H1 (cell line): ENCODE measurements at regions not wholly inside any gene's neighbourhood (a gene's known extent, or its start where the extent isn't known, plus 50 kb on each side); places are given as distances from the start of the nearest gene placed in this dataset.

Experiments
- CTCF ChIA-PET: fragments of 300-600 bp; sonication (Branson Sonifier 250); formaldehyde crosslinking; loops from one replicate; lab custom pipeline; 2021; ENCODE audit not compliant: partially characterized antibody; lab: Charles Lee
- POLR2A ChIA-PET: fragments of 300-600 bp; sonication (Branson Sonifier 250); formaldehyde crosslinking; loops from one replicate; lab custom pipeline; 2021; ENCODE audit warnings: inconsistent platforms; ENCODE audit not compliant: partially characterized antibody; lab: Charles Lee
- DNase-seq, 2 experiments: peaks; one replicate each; pipeline versions ENCODE4 v3.0.0 to v3.0.0-alpha.2; 2010 to 2022; ENCODE audit warnings: low spot score in 2 of 2, low read depth in 1 of 2, mixed read lengths in 1 of 2
- FAIRE-seq: peaks from 2 replicates; lab custom pipeline; 2011; peaks lifted over from hg19 to GRCh38; lab: Jason Lieb, UNC
- H2AFZ ChIP-seq: 2 replicates; pipeline ENCODE4 v1.8.1; 2012; ENCODE audit warnings: low read length, inconsistent platforms
- H2AK5ac ChIP-seq: 2 replicates; pipeline ENCODE4 v1.6.1; 2013; ENCODE audit warnings: low read depth, low read length
- H2BK120ac ChIP-seq: replicated peaks from 2 replicates; pipeline ENCODE3; 2013; ENCODE audit warnings: low read depth, low read length, inconsistent platforms
- H2BK12ac ChIP-seq: 2 replicates; pipeline ENCODE4 v1.6.1; 2013; ENCODE audit warnings: low read depth, low read length
- H2BK15ac ChIP-seq: 2 replicates; pipeline ENCODE4 v1.6.1; 2013; ENCODE audit warnings: low read length
- H2BK20ac ChIP-seq: 2 replicates; pipeline ENCODE4 v1.6.1; 2013; ENCODE audit warnings: low read length
- H2BK5ac ChIP-seq: 2 replicates; pipeline ENCODE4 v1.6.1; 2013; ENCODE audit warnings: low read depth, low read length
- H3K14ac ChIP-seq: 2 replicates; pipeline ENCODE4 v1.6.1; 2013; ENCODE audit warnings: inconsistent platforms; ENCODE audit not compliant: insufficient read length
- H3K18ac ChIP-seq: 2 replicates; pipeline ENCODE4 v1.6.1; 2013; ENCODE audit warnings: low read length; ENCODE audit errors: extremely low read depth
- H3K23ac ChIP-seq: 2 replicates; pipeline ENCODE4 v1.6.1; 2013; ENCODE audit warnings: inconsistent platforms; ENCODE audit not compliant: insufficient read length
- H3K23me2 ChIP-seq: 2 replicates; pipeline ENCODE4 v1.6.1; 2013; ENCODE audit warnings: low read depth, low read length
- H3K27ac ChIP-seq: 2 replicates; pipeline ENCODE4 v1.6.1; 2011; ENCODE audit warnings: low read depth, low read length, inconsistent platforms
- H3K27me3 ChIP-seq, 4 experiments: replicated peaks in 1 of 4; 1 replicate in 1 of 4; 2 replicates in 3 of 4; pipeline versions ENCODE4 v1.6.1 to v1.8.1; 2011 to 2013; ENCODE audit warnings: low read length in 3 of 4, mild to moderate bottlenecking in 3 of 4, inconsistent platforms in 2 of 4, mixed read lengths in 2 of 4, moderate library complexity in 1 of 4; ENCODE audit not compliant: control insufficient read depth in 3 of 4, insufficient read depth in 3 of 4; ENCODE audit errors: extremely low read depth in 1 of 4
- H3K36me3 ChIP-seq, 4 experiments: 2 replicates each; pipeline versions ENCODE4 v1.6.1 to v1.8.1; 2011 to 2013; ENCODE audit warnings: mild to moderate bottlenecking in 4 of 4, low read length in 3 of 4, moderate library complexity in 2 of 4, control low read depth in 1 of 4, inconsistent platforms in 1 of 4; ENCODE audit not compliant: insufficient read depth in 4 of 4, control insufficient read depth in 2 of 4
- H3K4ac ChIP-seq: replicated peaks from 2 replicates; pipeline ENCODE3; 2013; ENCODE audit warnings: low read length, low read depth, mixed read lengths, inconsistent platforms; ENCODE audit not compliant: insufficient read length
- H3K4me1 ChIP-seq, 4 experiments: replicated peaks in 1 of 4; 1 replicate in 1 of 4; 2 replicates in 3 of 4; pipeline versions ENCODE4 v1.6.1 to v1.8.1; 2011 to 2013; ENCODE audit warnings: low read length in 3 of 4, inconsistent platforms in 2 of 4, mixed read lengths in 1 of 4; ENCODE audit not compliant: insufficient read depth in 4 of 4, control insufficient read depth in 3 of 4
- H3K4me2 ChIP-seq, 2 experiments: 2 replicates each; pipeline versions ENCODE4 v1.6.1 to v1.8.1; 2011 to 2013; ENCODE audit warnings: low read depth in 2 of 2, low read length in 2 of 2, control low read depth in 1 of 2, inconsistent platforms in 1 of 2, mild to moderate bottlenecking in 1 of 2; ENCODE audit not compliant: insufficient read depth in 1 of 2
- H3K4me3 ChIP-seq, 4 experiments: fragments of 200-600, 300-600 bp in 1 of 4; sonication (generic), shearing (Covaris generic), sonication (Bioruptor Twin) in 1 of 4; 2 replicates each; pipeline versions ENCODE4 v1.5.1 to v1.8.1; 2011 to 2016; ENCODE audit warnings: low read length in 4 of 4, low read depth in 3 of 4, control low read depth in 2 of 4, inconsistent platforms in 2 of 4, mild to moderate bottlenecking in 2 of 4, mixed read lengths in 1 of 4, moderate library complexity in 1 of 4; ENCODE audit not compliant: insufficient read depth in 2 of 4; ENCODE audit errors: extremely low read depth in 1 of 4
- H3K56ac ChIP-seq: replicated peaks from 2 replicates; pipeline ENCODE3; 2013; ENCODE audit warnings: low read depth, mild to moderate bottlenecking, mixed read lengths, low read length, inconsistent platforms; ENCODE audit not compliant: insufficient read length
- H3K79me1 ChIP-seq: 2 replicates; pipeline ENCODE4 v1.6.1; 2013; ENCODE audit warnings: low read depth, low read length, control low read depth
- H3K79me2 ChIP-seq, 2 experiments: 2 replicates each; pipeline versions ENCODE4 v1.6.1 to v1.8.1; 2012 to 2013; ENCODE audit warnings: low read length in 2 of 2, mild to moderate bottlenecking in 2 of 2, inconsistent platforms in 1 of 2; ENCODE audit not compliant: insufficient read depth in 2 of 2, control insufficient read depth in 1 of 2
- H3K9ac ChIP-seq, 4 experiments: replicated peaks in 1 of 4; 1 replicate in 1 of 4; 2 replicates in 3 of 4; pipeline versions ENCODE4 v1.6.1 to v1.8.1; 2011 to 2013; ENCODE audit warnings: low read depth in 3 of 4, low read length in 3 of 4, control low read depth in 2 of 4, mild to moderate bottlenecking in 2 of 4, moderate library complexity in 2 of 4, inconsistent platforms in 1 of 4; ENCODE audit errors: extremely low read depth in 1 of 4
- H3K9me3 ChIP-seq, 2 experiments: 2 replicates each; pipeline versions ENCODE4 v1.6.1 to v1.8.1; 2012 to 2013; ENCODE audit warnings: mild to moderate bottlenecking in 2 of 2, moderate library complexity in 2 of 2, control low read depth in 1 of 2, inconsistent platforms in 1 of 2, low read depth in 1 of 2, low read length in 1 of 2, mixed read lengths in 1 of 2; ENCODE audit not compliant: insufficient read depth in 2 of 2
- H4K20me1 ChIP-seq, 2 experiments: replicated peaks in 1 of 2; 2 replicates each; pipeline versions ENCODE3 to v1.8.1; 2011 to 2013; ENCODE audit warnings: inconsistent platforms in 2 of 2, low read length in 2 of 2, mild to moderate bottlenecking in 1 of 2; ENCODE audit not compliant: insufficient read depth in 2 of 2, control insufficient read depth in 1 of 2
- H4K5ac ChIP-seq: 2 replicates; pipeline ENCODE4 v1.6.1; 2013; ENCODE audit warnings: low read length, low read depth, mixed read lengths, inconsistent platforms; ENCODE audit not compliant: insufficient read length
- H4K8ac ChIP-seq: 2 replicates; pipeline ENCODE4 v1.8.0; 2013; ENCODE audit warnings: mild to moderate bottlenecking, moderate library complexity, low read length, inconsistent platforms; ENCODE audit not compliant: insufficient read depth; ENCODE audit errors: extremely low read depth
- H4K91ac ChIP-seq: replicated peaks from 2 replicates; pipeline ENCODE3; 2013; ENCODE audit warnings: low read length, mixed read lengths, inconsistent platforms; ENCODE audit not compliant: insufficient read length
- ASH2L ChIP-seq: fragments of 200-600, 300-600 bp; sonication (generic); IDR thresholded peaks from one replicate; pipeline ENCODE4 v1.7.1; 2017; ENCODE audit warnings: low read length
- BRCA1 ChIP-seq: IDR thresholded peaks from 2 replicates; pipeline ENCODE4 v1.6.1; 2012; ENCODE audit warnings: low read depth, low read length, improper control_type of control experiment
- FOSL1 ChIP-seq: IDR thresholded peaks from 2 replicates; pipeline ENCODE4 v1.6.1; 2011; ENCODE audit warnings: mild to moderate bottlenecking, low read depth, low read length, moderate library complexity; ENCODE audit not compliant: insufficient read depth
- GTF2F1 ChIP-seq: IDR thresholded peaks from 2 replicates; pipeline ENCODE4 v1.6.1; 2012; ENCODE audit warnings: low read depth, low read length, improper control_type of control experiment, borderline replicate concordance
- HDAC2 ChIP-seq, 2 experiments: fragments of 300-600 bp in 1 of 2; sonication (generic) in 1 of 2; IDR thresholded peaks; 2 replicates each; pipeline ENCODE4 v1.6.1; 2011 to 2012; ENCODE audit warnings: low read depth in 2 of 2, low read length in 2 of 2, mild to moderate bottlenecking in 2 of 2, moderate library complexity in 2 of 2, borderline replicate concordance in 1 of 2, inconsistent platforms in 1 of 2
- KDM4A ChIP-seq: IDR thresholded peaks from one replicate; pipeline ENCODE4 v1.7.1; 2012; ENCODE audit warnings: low read depth, mild to moderate bottlenecking, moderate library complexity, low read length, inconsistent platforms; ENCODE audit not compliant: severe bottlenecking
- NANOG ChIP-seq: IDR thresholded peaks from 2 replicates; pipeline ENCODE4 v1.6.1; 2011; ENCODE audit warnings: low read length, low read depth, mild to moderate bottlenecking, inconsistent platforms; ENCODE audit not compliant: insufficient read depth, poor library complexity, severe bottlenecking
- SAP30 ChIP-seq: fragments of 300-600 bp; sonication (generic); IDR thresholded peaks from 2 replicates; pipeline ENCODE4 v1.7.1; 2012; ENCODE audit warnings: low read length, moderate library complexity, mild to moderate bottlenecking, inconsistent platforms; ENCODE audit not compliant: insufficient read depth, insufficient replicate concordance
- TAF7 ChIP-seq: optimal IDR thresholded peaks from 2 replicates; pipeline ENCODE3; 2011; ENCODE audit warnings: low read depth, mild to moderate bottlenecking, inconsistent platforms, low read length, moderate library complexity, borderline replicate concordance
- WGBS, 2 experiments: shearing (Covaris generic) in 1 of 2; methylation state at CpG; one replicate each; pipeline versions ENCODE4 v1.1.6 to v1.1.7; 2013 to 2015; ENCODE audit warnings: low lambda C conversion rate in 2 of 2, mixed read lengths in 2 of 2, inconsistent platforms in 1 of 2, low coverage in 1 of 2, missing lambda C conversion rate in 1 of 2; ENCODE audit not compliant: insufficient replicate concordance in 2 of 2, insufficient coverage in 1 of 2, insufficient read length in 1 of 2; ENCODE audit errors: extremely low coverage in 1 of 2, missing lambda C conversion rate in 1 of 2; 5-methylcytosine and 5-hydroxymethylcytosine counted together
- TF ChIP-seq, protein P1 (sequence below): IDR thresholded peaks from 2 replicates; pipeline ENCODE4 v1.6.1; 2012; ENCODE audit warnings: inconsistent platforms

DNA sequence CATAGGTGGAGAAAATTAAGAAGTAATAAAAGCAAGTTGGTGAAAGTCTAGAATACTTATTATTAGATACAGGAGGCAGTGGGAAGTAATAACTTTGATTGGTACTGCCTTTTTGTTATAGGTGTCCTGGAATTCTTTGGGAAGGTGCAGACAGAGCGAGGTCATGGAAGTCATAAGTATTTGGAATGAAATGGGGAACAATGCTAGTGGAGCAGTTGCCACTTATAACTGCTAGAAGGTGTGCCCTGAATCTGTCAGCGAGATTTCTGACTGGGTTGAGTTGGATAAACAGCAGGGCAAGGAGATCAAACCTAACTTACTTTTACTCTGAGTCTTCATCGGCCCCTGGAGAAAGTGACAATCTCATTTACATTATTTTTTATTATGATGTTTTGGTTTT is 69.6 kb downstream of the LHX9 start:
- Histone ChIP-seq H3K79me1 (no peaks in the 10 kb centered on the region), H3K4me1 (no peaks in the 10 kb centered on the region), H3K36me3 (no peaks in the 10 kb centered on the region), H3K23ac (no peak overlapping the region), H3K27me3 (no peaks in the 10 kb centered on the region), H2BK120ac (no peak overlapping the region), H2BK15ac (no peak overlapping the region), H3K18ac (no peak overlapping the region), H2BK12ac (no peak overlapping the region), H3K56ac (no peak overlapping the region), H2BK5ac (no peak overlapping the region), H2AK5ac (no peak overlapping the region), H3K4me3 (no peak overlapping the region), H3K23me2 (no peaks in the 10 kb centered on the region), H3K79me2 (no peaks in the 10 kb centered on the region), H2BK20ac (no peak overlapping the region), H3K27ac (no peak overlapping the region), H3K9ac (no peak overlapping the region), H3K4ac (no peak overlapping the region), H3K9me3 (no peaks in the 10 kb centered on the region), H3K4me2 (no peak overlapping the region), H4K91ac (no peak overlapping the region), H3K14ac (no peak overlapping the region), H2AFZ (no peak overlapping the region), H4K20me1 (no peaks in the 10 kb centered on the region), H4K5ac (no peak overlapping the region), H4K8ac (no peak overlapping the region)
- FAIRE-seq: no peak
- WGBS, 2 experiments: 87% methylated on average over 3 of the region's 3 CpGs; no CpG with 5 or more reads in 1 of the 2 experiments
- TF ChIP-seq GTF2F1: no peak
- TF ChIP-seq FOSL1: no peak
- TF ChIP-seq ASH2L: no peak
- no peak for TF ChIP-seq SAP30
- TF ChIP-seq BRCA1: no peak
- no peak for TF ChIP-seq HDAC2 (IDR thresholded peaks at IDR 0.05; ENCODE audit: borderline replicate concordance in 1 of 2, low read depth in 2 of 2, low read length in 2 of 2)
- TF ChIP-seq TAF7: no peak
- no peak for TF ChIP-seq KDM4A
- TF ChIP-seq, protein P1, sequence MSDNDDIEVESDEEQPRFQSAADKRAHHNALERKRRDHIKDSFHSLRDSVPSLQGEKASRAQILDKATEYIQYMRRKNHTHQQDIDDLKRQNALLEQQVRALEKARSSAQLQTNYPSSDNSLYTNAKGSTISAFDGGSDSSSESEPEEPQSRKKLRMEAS: no peak
- no peak for TF ChIP-seq NANOG
- POLR2A ChIA-PET: no interaction called here
- no peak for DNase-seq
- CTCF ChIA-PET: interaction anchor here (0.7 kb wide), 1 partner anchor 10 kb away, joined by 3 read pairs; no protein-coding TSS in a partner anchor
